SK-N-MC (cell line): ENCODE measurements at regions not wholly inside any gene's neighbourhood (a gene's known extent, or its start where the extent isn't known, plus 50 kb on each side); places are given as distances from the start of the nearest gene placed in this dataset.

Source experiments
- DNase-seq: peaks from one replicate; pipeline ENCODE4 v3.0.0-alpha.2; 2011; ENCODE audit warnings: low read depth, low spot score
- H3K27ac ChIP-seq: fragments of 200-600 bp; sonication (generic); 2 replicates; pipeline ENCODE4 v1.5.1; 2016; ENCODE audit warnings: mixed run types
- H3K36me3 ChIP-seq: fragments of 200-600 bp; sonication (generic); 2 replicates; pipeline ENCODE4 v1.6.1; 2017; ENCODE audit warnings: antibody characterized with exemption, low read length, mixed read lengths; ENCODE audit not compliant: insufficient read depth
- H3K4me3 ChIP-seq: fragments of 200-600 bp; sonication (generic); 2 replicates; pipeline ENCODE4 v1.5.1; 2016
- H3K9ac ChIP-seq: fragments of 200-600 bp; sonication (generic); 2 replicates; pipeline ENCODE4 v1.8.0; 2017; ENCODE audit warnings: mixed run types, mixed read lengths; ENCODE audit not compliant: insufficient read length
- H3K9me3 ChIP-seq: fragments of 200-600 bp; sonication (generic); 2 replicates; pipeline ENCODE4 v1.6.1; 2017; ENCODE audit warnings: low read depth, mild to moderate bottlenecking, antibody characterized with exemption, low read length, moderate library complexity, mixed read lengths
- EZH2 ChIP-seq: fragments of 200-600 bp; sonication (generic); IDR thresholded peaks from one replicate; pipeline ENCODE4 v1.6.1; 2017; ENCODE audit warnings: antibody characterized with exemption
- FOXP2 ChIP-seq: optimal IDR thresholded peaks from 2 replicates; pipeline ENCODE3; 2011; ENCODE audit warnings: mild to moderate bottlenecking, moderate library complexity; ENCODE audit not compliant: insufficient read depth; ENCODE audit errors: extremely low read length, control extremely low read depth
- POLR2AphosphoS5 ChIP-seq: IDR thresholded peaks from 2 replicates; pipeline ENCODE4 v1.6.1; 2012; ENCODE audit warnings: mild to moderate bottlenecking, low read depth, low read length, borderline replicate concordance

GRCh38 chr14:97713023-97713422 lies 915.8 kb downstream of the VRK1 start:
- no peak for DNase-seq
- Histone ChIP-seq H3K27ac (no peak overlapping the region), H3K9ac (no peak overlapping the region), H3K9me3 (no peaks in the 10 kb centered on the region), H3K36me3 (no peaks in the 10 kb centered on the region), H3K4me3 (no peak overlapping the region)
- TF ChIP-seq FOXP2, result no peak
- TF ChIP-seq POLR2AphosphoS5, result no peak
- no peak for TF ChIP-seq EZH2

GRCh38 chr14:97718886-97719442 lies 921.8 kb downstream of the VRK1 start:
- Histone ChIP-seq H3K36me3 (no peaks in the 10 kb centered on the region), H3K27ac (no peak overlapping the region), H3K9ac (no peak overlapping the region), H3K4me3 (no peak overlapping the region), H3K9me3 (no peaks in the 10 kb centered on the region; the same call in 1 of the 2 replicates)
- DNase-seq, result no peak
- TF ChIP-seq POLR2AphosphoS5 (no peak), FOXP2 (no peak), EZH2 (no peak)

- no peaks in the 10 kb centered on the region for H3K36me3 ChIP-seq
- H3K9ac ChIP-seq, result no peak overlapping the region
- H3K27ac ChIP-seq, result no peak overlapping the region
- H3K9me3 ChIP-seq, result no peaks in the 10 kb centered on the region; the same call in 1 of the 2 replicates
- DNase-seq, result no peak
- no peak for TF ChIP-seq FOXP2
- TF ChIP-seq POLR2AphosphoS5, result no peak
- TF ChIP-seq EZH2, result no peak
- H3K4me3 ChIP-seq, result no peak overlapping the region
Observed at GRCh38 chr14:97719931-97720330, 922.7 kb downstream of the VRK1 start.

- Histone ChIP-seq H3K36me3 (no peaks in the 10 kb centered on the region), H3K9ac (no peak overlapping the region), H3K4me3 (no peak overlapping the region), H3K27ac (no peak overlapping the region), H3K9me3 (no peaks in the 10 kb centered on the region; the same call in 1 of the 2 replicates)
- TF ChIP-seq FOXP2 (no peak), EZH2 (no peak), POLR2AphosphoS5 (no peak)
- DNase-seq, result no peak
Observed at GRCh38 chr14:97723351-97723750, 926.2 kb downstream of the VRK1 start.

GRCh38 chr14:97723819-97724218 lies 926.6 kb downstream of the VRK1 start:
- Histone ChIP-seq H3K36me3 (no peaks in the 10 kb centered on the region), H3K27ac (no peak overlapping the region), H3K9ac (no peak overlapping the region), H3K9me3 (no peaks in the 10 kb centered on the region; the same call in 1 of the 2 replicates), H3K4me3 (no peak overlapping the region)
- TF ChIP-seq FOXP2, result no peak
- TF ChIP-seq EZH2, result no peak
- no peak for DNase-seq

- TF ChIP-seq EZH2, result no peak
- TF ChIP-seq FOXP2, result no peak
- TF ChIP-seq POLR2AphosphoS5, result no peak
- no peak for DNase-seq
Observed at GRCh38 chr14:97724265-97724731, 927.1 kb downstream of the VRK1 start.

GRCh38 chr14:97726676-97727075 lies 929.5 kb downstream of the VRK1 start:
- Histone ChIP-seq H3K9ac (no peak overlapping the region), H3K9me3 (no peaks in the 10 kb centered on the region), H3K27ac (no peak overlapping the region), H3K36me3 (no peaks in the 10 kb centered on the region), H3K4me3 (no peak overlapping the region)
- DNase-seq, result no peak
- TF ChIP-seq FOXP2 (no peak), POLR2AphosphoS5 (no peak), EZH2 (no peak)

More at GRCh38 chr14:97724265-97724731, 927.1 kb downstream of the VRK1 start:
- H3K36me3 ChIP-seq, result no peaks in the 10 kb centered on the region
- no peak overlapping the region for H3K27ac ChIP-seq
- H3K9ac ChIP-seq, result no peak overlapping the region
- no peak overlapping the region for H3K4me3 ChIP-seq
- no peaks in the 10 kb centered on the region; the same call in 1 of the 2 replicates for H3K9me3 ChIP-seq

GRCh38 chr14:97730706-97731105 lies 933.5 kb downstream of the VRK1 start:
- H3K9ac ChIP-seq, result no peak overlapping the region
- H3K36me3 ChIP-seq, result no peaks in the 10 kb centered on the region
- H3K9me3 ChIP-seq, result no peaks in the 10 kb centered on the region
- DNase-seq, result no peak
- TF ChIP-seq POLR2AphosphoS5 (no peak), FOXP2 (no peak), EZH2 (no peak)
- no peak overlapping the region for H3K4me3 ChIP-seq
- no peak overlapping the region for H3K27ac ChIP-seq

- H3K36me3 ChIP-seq, result no peaks in the 10 kb centered on the region
- H3K9ac ChIP-seq, result no peak overlapping the region
- TF ChIP-seq POLR2AphosphoS5, result no peak
- TF ChIP-seq FOXP2, result no peak
- TF ChIP-seq EZH2, result no peak
- no peaks in the 10 kb centered on the region for H3K9me3 ChIP-seq
- DNase-seq, result no peak
- H3K4me3 ChIP-seq, result no peak overlapping the region
- H3K27ac ChIP-seq, result no peak overlapping the region
Observed at GRCh38 chr14:97731800-97732199, 934.6 kb downstream of the VRK1 start.

GRCh38 chr14:97747316-97747715 lies 950.1 kb downstream of the VRK1 start:
- Histone ChIP-seq H3K9me3 (no peaks in the 10 kb centered on the region), H3K27ac (no peak overlapping the region), H3K4me3 (no peak overlapping the region), H3K36me3 (no peaks in the 10 kb centered on the region), H3K9ac (no peak overlapping the region)
- TF ChIP-seq POLR2AphosphoS5 (no peak), EZH2 (no peak), FOXP2 (no peak)
- no peak for DNase-seq
